Heart left ventricle (tissue), 16 donors: ENCODE measurements at regions not wholly inside any gene's neighbourhood (a gene's known extent, or its start where the extent isn't known, plus 50 kb on each side); places are given as distances from the start of the nearest gene placed in this dataset.
"Not testable (repeated sequence)": the region's sequence is repeated elsewhere in the genome, so short reads cannot be mapped to it uniquely, and the experiment has no call there.

ENCODE experiments used
- ATAC-seq, 4 donors: fragments of 200-7000 bp; cut with Tn5 transposase; one replicate each; pipeline ENCODE4 v1.9.1; 2020 to 2022; ENCODE audit warnings: moderate library complexity in 4 of 4, mild to moderate bottlenecking in 3 of 4, moderate number of reproducible peaks in 1 of 4
- DNase-seq, 5 donors: peaks; one replicate each; pipeline ENCODE4 v3.0.0-alpha.2; 2020
- H3K27ac ChIP-seq, 12 donors: fragments of 200-600 bp; sonication (generic) in 4 of 12; one replicate each; pipeline versions ENCODE4 v1.5.0 to v1.8.0; 2016 to 2022; ENCODE audit warnings: mild to moderate bottlenecking in 2 of 12
- H3K27me3 ChIP-seq, 9 donors: fragments of 200-600 bp; sonication (generic) in 2 of 9; one replicate each; pipeline versions ENCODE4 v1.5.1 to v1.8.0; 2016 to 2022; ENCODE audit warnings: mild to moderate bottlenecking in 3 of 9
- H3K36me3 ChIP-seq, 9 donors: fragments of 200-600 bp; sonication (generic) in 2 of 9; one replicate each; pipeline versions ENCODE4 v1.5.0 to v1.8.0; 2018 to 2022; ENCODE audit warnings: mild to moderate bottlenecking in 2 of 9
- H3K4me1 ChIP-seq, 12 donors: fragments of 200-600 bp; sonication (generic) in 4 of 12; one replicate each; pipeline versions ENCODE4 v1.5.0 to v1.8.0; 2016 to 2022; ENCODE audit warnings: mild to moderate bottlenecking in 3 of 12
- H3K4me3 ChIP-seq, 12 donors: fragments of 200-600 bp; sonication (generic) in 4 of 12; one replicate each; pipeline versions ENCODE4 v1.5.0 to v1.8.0; 2017 to 2022; ENCODE audit warnings: mild to moderate bottlenecking in 9 of 12, moderate library complexity in 4 of 12
- H3K9me3 ChIP-seq, 12 donors: fragments of 200-600 bp; sonication (generic) in 4 of 12; one replicate each; pipeline versions ENCODE4 v1.5.0 to v1.8.0; 2016 to 2022; ENCODE audit warnings: mild to moderate bottlenecking in 1 of 12
- CTCF ChIP-seq, 12 donors: fragments of 200-600 bp; sonication (generic) in 4 of 12; IDR thresholded peaks; one replicate each; pipeline versions ENCODE4 v1.5.0 to v1.8.0; 2018 to 2022; ENCODE audit warnings: antibody characterized with exemption in 12 of 12, mild to moderate bottlenecking in 5 of 12
- POLR2A ChIP-seq, 2 donors: fragments of 450-650 bp; IDR thresholded peaks; one replicate each; pipeline ENCODE4 v1.6.1; 2017; ENCODE audit warnings: antibody characterized with exemption in 2 of 2, mild to moderate bottlenecking in 2 of 2, moderate library complexity in 2 of 2
- WGBS, 4 donors: extraction: QIAGEN DNeasy Blood & Tissue Kit in 2 of 4; methylation state at CpG; one replicate each; pipeline versions ENCODE4 v1.1.5 to v1.1.7; 2013 to 2018; 5-methylcytosine and 5-hydroxymethylcytosine counted together
- intact Hi-C, 10 donors: fragments of 100-400 bp; cut with DNase I; formaldehyde crosslinking; loops; one replicate each; pipeline versions ENCODE4 v1.11.1 to v1.14.2; 2022
- donor health status: ischemic (EF 13 %, LVEDD 7.1; RV severe dilation, severe dysfunction).
- donor health status: healthy with polysubstance abuse.
- donor health status: DM: no; HTN: yes; CAD: no.
- donor health status: DM: no; HTN: no; CAD: no.
- donor health status: ischemic (EF 25% LVEDD 6.9; RV normal size, moderate dysfunction).
- donor health status: ischemic (EF 25% LVEDD 5.7; RV mildly dilated, moderate dysfunction).
- donor health status: healthy.
- donor health status: DM: yes; HTN: yes; CAD: no.
- donor health status: ischemic (EF 35%, LVEDD 5.7; RV mildly dilated, moderate dysfunction).
- donor health status: nonischemic (EF 11% LVEDD 7.7; RV severe dilation, severe dysfunction).
- donor health status: DM: yes; HTN: yes; CAD: no.
- donor health status: PGD.
- donor health status: ischemic (EF 29% LVEDD 5.4; RV normal size, mild dysfunction).
- donor health status: nonischemic (EF 23%, LVEDD 6.1; RV moderate dilation, normal function).

- intact Hi-C loops, result no loop called here
- Histone ChIP-seq H3K4me3 (no peak overlapping the region), H3K9me3 (peaks cover 0 to 14% (median 4%) of the 10 kb centered on the region in 12 donors), H3K27me3 (no peaks in the 10 kb centered on the region), H3K4me1 (no peaks in the 10 kb centered on the region), H3K36me3 (no peaks in the 10 kb centered on the region), H3K27ac (no peak overlapping the region)
- ATAC-seq, result no peak
- DNase-seq, result no peak
- 85 to 90% (median 88%) methylated on average over 6 of the region's 6 CpGs for WGBS, 4 donors
- no peak for TF ChIP-seq POLR2A (IDR thresholded peaks at IDR 0.05)
- no peak for TF ChIP-seq CTCF (IDR thresholded peaks at IDR 0.05)
Observed at GRCh38 chrX:1836683-1837082, 221.8 kb downstream of the ASMT start.

GRCh38 chrX:1841746-1842145 lies 226.9 kb downstream of the ASMT start:
- Histone ChIP-seq H3K4me1 (no peaks in the 10 kb centered on the region), H3K27me3 (no peaks in the 10 kb centered on the region), H3K4me3 (no peak overlapping the region), H3K9me3 (peaks cover 0 to 10% (median 4%) of the 10 kb centered on the region in 12 donors), H3K36me3 (no peaks in the 10 kb centered on the region), H3K27ac (no peak overlapping the region)
- intact Hi-C loops, result no loop called here
- no peak for ATAC-seq
- 93 to 95% (median 93%) methylated on average over 7 of the region's 7 CpGs for WGBS, 4 donors
- no peak for DNase-seq
- TF ChIP-seq CTCF (IDR thresholded peaks at IDR 0.05), result no peak
- TF ChIP-seq POLR2A (IDR thresholded peaks at IDR 0.05), result no peak

- H3K4me3 ChIP-seq, intact Hi-C loops, DNase-seq, H3K36me3 ChIP-seq, H3K4me1 ChIP-seq, H3K27ac ChIP-seq, H3K9me3 ChIP-seq, H3K27me3 ChIP-seq, ATAC-seq: not testable (repeated sequence)
- 87 to 97% (median 94%) methylated on average over 4 of the region's 4 CpGs for WGBS, 4 donors
Observed at GRCh38 chrX:1847000-1847399, 232.1 kb downstream of the ASMT start.

GRCh38 chrX:1847790-1848189 lies 232.9 kb downstream of the ASMT start:
- not testable (repeated sequence) for ATAC-seq

GRCh38 chrX:1851527-1851926 lies 236.7 kb downstream of the ASMT start:
- Histone ChIP-seq H3K36me3 (no peaks in the 10 kb centered on the region), H3K4me3 (no peak overlapping the region), H3K9me3 (peaks cover 0 to 12% (median 0%) of the 10 kb centered on the region in 12 donors)

More at GRCh38 chrX:1847790-1848189, 232.9 kb downstream of the ASMT start:
- DNase-seq, intact Hi-C loops, H3K4me1 ChIP-seq, H3K4me3 ChIP-seq, H3K36me3 ChIP-seq, H3K27me3 ChIP-seq, H3K9me3 ChIP-seq, H3K27ac ChIP-seq: not testable (repeated sequence)
- 78 to 82% (median 81%) methylated on average over 2 of the region's 2 CpGs for WGBS, 4 donors

More at GRCh38 chrX:1851527-1851926, 236.7 kb downstream of the ASMT start:
- Histone ChIP-seq H3K4me1 (no peaks in the 10 kb centered on the region), H3K27ac (peak overlapping the region in 2 of 12 donors; percentile 43 to 65), H3K27me3 (no peaks in the 10 kb centered on the region)
- intact Hi-C loops, result no loop called here
- 80 to 85% (median 83%) methylated on average over 6 of the region's 6 CpGs for WGBS, 4 donors
- TF ChIP-seq POLR2A (IDR thresholded peaks at IDR 0.05) (no peak), CTCF (IDR thresholded peaks at IDR 0.05) (no peak)
- DNase-seq (no peak), ATAC-seq (no peak)
